ENCODE measurements at regions not wholly inside any gene's neighbourhood (a gene's known extent, or its start where the extent isn't known, plus 50 kb on each side); places are given as distances from the start of the nearest gene placed in this dataset.

- H3K9me3 ChIP-seq = peaks cover 0 to 2% (median 0%) of the 10 kb centered on the region in 3 donors
- in situ Hi-C loops (cut with MboI; ENCODE audit: low sequenced_read_pairs in 4 of 4) (no loop called here), intact Hi-C loops (cut with DNase I; ENCODE audit: low total_unique reads) (no loop called here)
- H3K36me3 ChIP-seq = no peaks in the 10 kb centered on the region
- no peak overlapping the region for H3K27ac ChIP-seq
- H3K4me3 ChIP-seq = no peak overlapping the region
- no peaks in the 10 kb centered on the region for H3K27me3 ChIP-seq
- ATAC-seq (no peak), DNase-seq (no peak)
- TF ChIP-seq CTCF (IDR thresholded peaks at IDR 0.05 in 4 of 5, conservative IDR thresholded peaks at IDR 0.05 in 1 of 5) = no peak
- no peak for TF ChIP-seq POLR2A (IDR thresholded peaks at IDR 0.05)
- H3K4me1 ChIP-seq = no peaks in the 10 kb centered on the region
Observed at GRCh38 chr1:195617106-195617505, 991.1 kb downstream of the KCNT2 start.

- no peaks in the 10 kb centered on the region for H3K36me3 ChIP-seq
- H3K27me3 ChIP-seq = no peaks in the 10 kb centered on the region
- TF ChIP-seq CTCF (IDR thresholded peaks at IDR 0.05 in 4 of 5, conservative IDR thresholded peaks at IDR 0.05 in 1 of 5) (no peak), POLR2A (IDR thresholded peaks at IDR 0.05) (no peak)
- no peaks in the 10 kb centered on the region for H3K4me1 ChIP-seq
- DNase-seq (no peak), ATAC-seq (no peak)
- H3K4me3 ChIP-seq = no peak overlapping the region
- in situ Hi-C loops (cut with MboI; ENCODE audit: low sequenced_read_pairs in 4 of 4) = no loop called here
- H3K9me3 ChIP-seq = peaks cover 0 to 2% (median 0%) of the 10 kb centered on the region in 3 donors
- intact Hi-C loops (cut with DNase I; ENCODE audit: low total_unique reads) = no loop called here
- no peak overlapping the region for H3K27ac ChIP-seq
Observed at GRCh38 chr1:195608883-195609282, 999.4 kb downstream of the KCNT2 start.

- H3K36me3 ChIP-seq = no peaks in the 10 kb centered on the region
- in situ Hi-C loops (cut with MboI; ENCODE audit: low sequenced_read_pairs in 4 of 4) = no loop called here
Observed at GRCh38 chr1:195606483-195606882, 1001.8 kb downstream of the KCNT2 start.

GRCh38 chr1:195604287-195604686, 1004.0 kb downstream of the KCNT2 start:
- H3K27ac ChIP-seq = no peak overlapping the region
- no peak for TF ChIP-seq POLR2A (IDR thresholded peaks at IDR 0.05)
- no peak for TF ChIP-seq CTCF (IDR thresholded peaks at IDR 0.05 in 4 of 5, conservative IDR thresholded peaks at IDR 0.05 in 1 of 5)
- H3K4me3 ChIP-seq = no peak overlapping the region
- H3K4me1 ChIP-seq = no peaks in the 10 kb centered on the region
- H3K36me3 ChIP-seq = no peaks in the 10 kb centered on the region
- H3K9me3 ChIP-seq = no peaks in the 10 kb centered on the region
- intact Hi-C loops (cut with DNase I; ENCODE audit: low total_unique reads) = no loop called here
- ATAC-seq = no peak
- H3K27me3 ChIP-seq = no peaks in the 10 kb centered on the region
- no peak for DNase-seq
- in situ Hi-C loops (cut with MboI; ENCODE audit: low sequenced_read_pairs in 4 of 4) = no loop called here

More at GRCh38 chr1:195606483-195606882, 1001.8 kb downstream of the KCNT2 start:
- TF ChIP-seq CTCF (IDR thresholded peaks at IDR 0.05 in 4 of 5, conservative IDR thresholded peaks at IDR 0.05 in 1 of 5) = no peak
- no peak for TF ChIP-seq POLR2A (IDR thresholded peaks at IDR 0.05)
- H3K9me3 ChIP-seq = no peaks in the 10 kb centered on the region
- no peak overlapping the region for H3K27ac ChIP-seq
- no peak for ATAC-seq
- DNase-seq = no peak
- intact Hi-C loops (cut with DNase I; ENCODE audit: low total_unique reads) = no loop called here
- H3K4me1 ChIP-seq = no peaks in the 10 kb centered on the region
- no peak overlapping the region for H3K4me3 ChIP-seq
- H3K27me3 ChIP-seq = no peaks in the 10 kb centered on the region

GRCh38 chr1:195597891-195598290, 1010.3 kb downstream of the KCNT2 start:
- DNase-seq = no peak
- TF ChIP-seq CTCF (IDR thresholded peaks at IDR 0.05 in 4 of 5, conservative IDR thresholded peaks at IDR 0.05 in 1 of 5) (no peak), POLR2A (IDR thresholded peaks at IDR 0.05) (no peak)
- no peak for ATAC-seq
- Histone ChIP-seq H3K36me3 (no peaks in the 10 kb centered on the region), H3K27ac (no peak overlapping the region), H3K4me1 (no peaks in the 10 kb centered on the region), H3K9me3 (no peaks in the 10 kb centered on the region), H3K27me3 (no peaks in the 10 kb centered on the region), H3K4me3 (no peak overlapping the region)
- in situ Hi-C loops (cut with MboI; ENCODE audit: low sequenced_read_pairs in 4 of 4) (no loop called here), intact Hi-C loops (cut with DNase I; ENCODE audit: low total_unique reads) (no loop called here)
